Suprapubic skin (tissue), 4 donors: ENCODE measurements at regions not wholly inside any gene's neighbourhood (a gene's known extent, or its start where the extent isn't known, plus 50 kb on each side); places are given as distances from the start of the nearest gene placed in this dataset.

Experiments used
- DNase-seq, 2 donors: peaks; one replicate each; pipeline ENCODE4 v3.0.0-alpha.2; 2019; ENCODE audit warnings: low spot score in 2 of 2
- H3K27ac ChIP-seq: fragments of 200-600 bp; sonication (generic); one replicate; pipeline ENCODE4 v1.5.1; 2019
- H3K27me3 ChIP-seq: fragments of 200-600 bp; sonication (generic); one replicate; pipeline ENCODE4 v1.5.1; 2019
- H3K36me3 ChIP-seq: fragments of 200-600 bp; sonication (generic); one replicate; pipeline ENCODE4 v1.5.1; 2019
- H3K4me1 ChIP-seq: fragments of 200-600 bp; sonication (generic); one replicate; pipeline ENCODE4 v1.5.1; 2019
- H3K4me3 ChIP-seq: fragments of 200-600 bp; sonication (generic); one replicate; pipeline ENCODE4 v1.5.1; 2019; ENCODE audit warnings: mild to moderate bottlenecking
- H3K9me3 ChIP-seq: fragments of 200-600 bp; sonication (generic); one replicate; pipeline ENCODE4 v1.5.1; 2019
- EP300 ChIP-seq: sonication (generic); formaldehyde crosslinking; IDR thresholded peaks from one replicate; pipeline ENCODE4 v1.6.1; 2017; ENCODE audit warnings: antibody characterized with exemption
- POLR2A ChIP-seq, 2 donors: fragments of 450-650 bp; IDR thresholded peaks; one replicate each; pipeline ENCODE4 v1.6.1; 2017; ENCODE audit warnings: antibody characterized with exemption in 2 of 2, mild to moderate bottlenecking in 2 of 2, moderate library complexity in 2 of 2
- POLR2AphosphoS5 ChIP-seq, 3 donors: sonication (generic); formaldehyde crosslinking; IDR thresholded peaks; one replicate each; pipeline ENCODE4 v1.6.1; 2017; ENCODE audit warnings: antibody characterized with exemption in 3 of 3
- WGBS: methylation state at CpG from one replicate; pipeline ENCODE4 v1.1.5; 2018; 5-methylcytosine and 5-hydroxymethylcytosine counted together
- TF ChIP-seq, protein P1 (sequence below), 2 donors: fragments of 200-600 bp in 1 of 2; fragments of 450-650 bp in 1 of 2; sonication (generic) in 1 of 2; IDR thresholded peaks; one replicate each; pipeline ENCODE4 v1.5.1; 2016 to 2019; ENCODE audit warnings: antibody characterized with exemption in 2 of 2, mild to moderate bottlenecking in 1 of 2, moderate library complexity in 1 of 2

DNA sequence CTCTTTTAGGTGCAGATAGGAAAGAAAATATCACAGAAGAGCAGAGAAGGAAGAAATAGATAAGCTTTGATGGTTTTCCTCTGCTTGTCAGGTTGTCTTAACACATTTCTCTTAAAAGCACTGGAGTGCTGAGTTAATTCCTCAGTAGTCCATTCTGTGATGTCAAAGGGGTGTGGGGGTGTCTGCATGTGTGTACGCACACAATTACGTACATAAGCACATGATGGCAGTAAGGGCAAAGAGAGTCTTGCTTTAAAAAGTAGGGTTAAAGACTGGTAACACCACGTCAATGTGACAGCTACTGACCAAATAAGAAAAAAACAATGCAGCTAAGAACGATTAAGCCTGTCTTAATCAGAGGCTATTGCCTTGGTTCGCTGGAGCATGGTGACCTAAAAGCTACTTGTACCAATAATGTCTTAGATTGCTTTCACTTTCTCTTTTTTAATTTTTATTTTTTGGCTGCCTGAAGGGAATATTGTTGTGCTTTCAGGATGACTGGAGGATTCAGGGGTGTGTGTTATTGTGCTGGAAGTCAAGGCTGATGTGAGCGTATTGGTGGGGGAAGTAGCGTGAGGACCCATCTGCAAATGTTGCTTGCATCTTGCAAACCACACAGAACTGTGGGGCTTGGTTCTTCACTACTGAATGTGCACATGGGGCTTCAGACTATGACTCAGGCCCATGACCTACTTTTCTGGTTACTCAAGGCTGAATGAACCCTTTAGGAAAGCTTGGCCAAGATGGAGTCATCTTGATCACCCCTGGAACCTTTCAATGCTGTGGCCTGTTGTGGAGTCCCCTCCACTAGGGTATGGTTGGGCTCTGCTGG lies 417.8 kb upstream of the TPM1 start:
- Histone ChIP-seq H3K27ac (peak overlapping the region; percentile 58), H3K4me1 (no peaks in the 10 kb centered on the region), H3K36me3 (no peaks in the 10 kb centered on the region), H3K9me3 (no peaks in the 10 kb centered on the region), H3K27me3 (no peaks in the 10 kb centered on the region), H3K4me3 (no peak overlapping the region)
- DNase-seq, result no peak
- WGBS, result 60% methylated on average over 7 of the region's 7 CpGs
- TF ChIP-seq, protein P1, sequence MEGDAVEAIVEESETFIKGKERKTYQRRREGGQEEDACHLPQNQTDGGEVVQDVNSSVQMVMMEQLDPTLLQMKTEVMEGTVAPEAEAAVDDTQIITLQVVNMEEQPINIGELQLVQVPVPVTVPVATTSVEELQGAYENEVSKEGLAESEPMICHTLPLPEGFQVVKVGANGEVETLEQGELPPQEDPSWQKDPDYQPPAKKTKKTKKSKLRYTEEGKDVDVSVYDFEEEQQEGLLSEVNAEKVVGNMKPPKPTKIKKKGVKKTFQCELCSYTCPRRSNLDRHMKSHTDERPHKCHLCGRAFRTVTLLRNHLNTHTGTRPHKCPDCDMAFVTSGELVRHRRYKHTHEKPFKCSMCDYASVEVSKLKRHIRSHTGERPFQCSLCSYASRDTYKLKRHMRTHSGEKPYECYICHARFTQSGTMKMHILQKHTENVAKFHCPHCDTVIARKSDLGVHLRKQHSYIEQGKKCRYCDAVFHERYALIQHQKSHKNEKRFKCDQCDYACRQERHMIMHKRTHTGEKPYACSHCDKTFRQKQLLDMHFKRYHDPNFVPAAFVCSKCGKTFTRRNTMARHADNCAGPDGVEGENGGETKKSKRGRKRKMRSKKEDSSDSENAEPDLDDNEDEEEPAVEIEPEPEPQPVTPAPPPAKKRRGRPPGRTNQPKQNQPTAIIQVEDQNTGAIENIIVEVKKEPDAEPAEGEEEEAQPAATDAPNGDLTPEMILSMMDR (IDR thresholded peaks at IDR 0.05), result no peak
- TF ChIP-seq EP300, result no peak
- TF ChIP-seq POLR2AphosphoS5 (IDR thresholded peaks at IDR 0.05), result no peak
- no peak for TF ChIP-seq POLR2A (IDR thresholded peaks at IDR 0.05)

DNA sequence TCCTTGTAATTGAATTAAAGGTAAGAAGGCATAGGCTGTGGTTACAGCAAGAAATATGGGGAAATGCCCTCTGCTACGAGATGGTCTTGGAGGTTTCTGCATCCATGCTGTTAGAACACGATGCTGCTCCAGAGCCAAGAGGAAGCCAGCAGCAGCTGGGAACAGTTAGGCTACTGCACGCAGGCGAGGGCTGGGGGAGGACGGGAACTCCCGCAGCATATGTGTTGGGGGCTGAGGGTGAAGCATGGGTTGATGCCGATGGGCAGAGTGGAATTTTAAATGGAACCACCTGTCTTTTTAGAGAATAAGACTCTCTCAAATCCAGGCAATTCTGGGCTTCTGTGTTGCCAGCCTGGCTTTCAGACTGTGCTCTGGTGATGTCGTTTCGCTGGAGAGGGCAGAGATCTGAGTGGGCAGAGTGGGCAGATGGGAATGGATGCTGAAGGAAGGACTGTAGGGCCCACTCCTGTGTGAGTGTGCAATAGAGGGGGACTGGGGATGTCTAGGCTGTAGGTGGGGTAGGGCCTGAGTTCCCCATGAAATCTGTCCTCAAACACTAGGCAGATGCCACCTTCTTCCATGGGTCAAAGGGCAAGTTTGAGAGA lies 417.0 kb upstream of the TPM1 start:
- Histone ChIP-seq H3K4me1 (no peaks in the 10 kb centered on the region), H3K27ac (peak overlapping the region; percentile 11), H3K27me3 (no peaks in the 10 kb centered on the region), H3K4me3 (no peak overlapping the region), H3K9me3 (no peaks in the 10 kb centered on the region), H3K36me3 (no peaks in the 10 kb centered on the region)
- no peak for DNase-seq
- 65% methylated on average over 9 of the region's 9 CpGs for WGBS
- TF ChIP-seq POLR2AphosphoS5 (IDR thresholded peaks at IDR 0.05) (no peak), POLR2A (IDR thresholded peaks at IDR 0.05) (no peak), EP300 (no peak)
- TF ChIP-seq, protein P1 (IDR thresholded peaks at IDR 0.05), result no peak

DNA sequence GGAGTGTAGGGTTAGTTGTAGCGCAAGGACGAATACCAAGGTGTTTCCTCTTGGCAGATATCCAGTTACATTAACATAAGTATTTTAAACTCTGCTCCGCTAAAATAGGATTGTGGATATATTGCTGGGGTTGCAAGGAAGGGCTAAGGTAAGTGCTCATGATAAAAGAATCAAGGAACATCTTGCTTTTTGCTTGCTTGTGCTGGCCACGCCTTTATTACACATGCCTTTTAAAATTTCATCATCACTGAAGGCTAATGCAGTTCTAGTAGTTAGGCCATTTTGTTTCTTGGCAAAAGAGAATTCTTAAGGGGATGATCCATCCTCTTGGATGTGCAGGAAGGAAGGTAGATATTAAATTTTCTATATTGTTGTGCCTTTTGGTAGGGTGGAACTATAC lies 415.6 kb upstream of the TPM1 start:
- no peaks in the 10 kb centered on the region for H3K4me1 ChIP-seq
- 75% methylated on average over 4 of the region's 4 CpGs for WGBS
- H3K27me3 ChIP-seq, result no peaks in the 10 kb centered on the region
- TF ChIP-seq EP300 (no peak), POLR2AphosphoS5 (IDR thresholded peaks at IDR 0.05) (no peak), POLR2A (IDR thresholded peaks at IDR 0.05) (no peak)
- TF ChIP-seq, protein P1 (IDR thresholded peaks at IDR 0.05), result no peak
- DNase-seq, result no peak
- no peak overlapping the region for H3K4me3 ChIP-seq
- H3K36me3 ChIP-seq, result no peaks in the 10 kb centered on the region
- no peak overlapping the region for H3K27ac ChIP-seq
- H3K9me3 ChIP-seq, result no peaks in the 10 kb centered on the region

DNA sequence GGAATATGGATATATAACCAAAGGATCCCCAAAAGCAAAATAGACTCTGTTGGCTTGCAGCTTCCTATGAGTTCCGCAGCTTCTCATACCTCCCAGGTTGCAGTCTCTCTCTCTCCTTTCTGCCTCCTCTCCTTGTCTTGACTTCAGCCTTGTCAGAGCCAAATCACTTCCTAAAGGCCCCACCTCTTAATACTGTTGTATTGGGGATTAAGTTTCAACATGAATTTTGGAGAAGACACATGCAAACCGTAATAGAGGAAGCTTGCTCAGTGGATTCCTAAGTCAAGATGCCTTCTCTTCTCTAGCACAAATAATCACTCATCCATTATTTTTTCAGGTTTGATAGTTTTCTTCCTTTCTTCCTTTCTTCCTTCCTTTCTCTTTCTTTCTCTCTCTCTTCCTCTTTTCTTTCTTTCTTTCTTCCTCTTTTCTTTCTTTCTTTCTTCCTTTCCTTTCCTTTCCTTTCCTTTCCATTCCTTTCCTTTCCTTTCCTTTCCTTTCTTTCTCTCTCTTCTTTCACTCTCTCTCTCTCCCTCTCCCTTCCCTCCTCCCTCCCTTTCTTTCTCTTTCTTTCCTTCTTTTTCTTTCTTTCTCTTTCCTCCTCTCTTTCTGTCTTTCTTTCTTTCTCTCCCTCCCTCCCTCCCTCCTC lies 411.3 kb upstream of the TPM1 start:
- H3K27ac ChIP-seq, result no peak overlapping the region
- no peak for DNase-seq
- no peaks in the 10 kb centered on the region for H3K36me3 ChIP-seq
- TF ChIP-seq, protein P1 (IDR thresholded peaks at IDR 0.05), result no peak
- TF ChIP-seq POLR2A (IDR thresholded peaks at IDR 0.05), result no peak
- TF ChIP-seq POLR2AphosphoS5 (IDR thresholded peaks at IDR 0.05), result no peak
- TF ChIP-seq EP300, result no peak
- WGBS, result 49% methylated on average over 2 of the region's 2 CpGs
- no peaks in the 10 kb centered on the region for H3K9me3 ChIP-seq
- no peak overlapping the region for H3K4me3 ChIP-seq
- H3K4me1 ChIP-seq, result no peaks in the 10 kb centered on the region
- H3K27me3 ChIP-seq, result no peaks in the 10 kb centered on the region
